Fibroblast of gingiva (primary cell): ENCODE measurements at regions not wholly inside any gene's neighbourhood (a gene's known extent, or its start where the extent isn't known, plus 50 kb on each side); places are given as distances from the start of the nearest gene placed in this dataset.

ENCODE experiments used
- DNase-seq: peaks from one replicate; pipeline ENCODE4 v3.0.0-alpha.2; 2011; ENCODE audit warnings: low read depth

GRCh38 chr14:82047777-82048470 is 514.3 kb upstream of the SEL1L start:
- DNase-seq: no peak

- no peak for DNase-seq
Measured at GRCh38 chr14:82052778-82053177, 519.1 kb upstream of the SEL1L start.

- DNase-seq: no peak
Measured at GRCh38 chr14:82055515-82056115, 522.0 kb upstream of the SEL1L start.

GRCh38 chr14:82060219-82060618 is 526.6 kb upstream of the SEL1L start:
- DNase-seq: no peak

- DNase-seq: no peak
Measured at GRCh38 chr14:82067221-82067875, 533.7 kb upstream of the SEL1L start.

GRCh38 chr14:82070040-82070439 is 536.4 kb upstream of the SEL1L start:
- no peak for DNase-seq

- no peak for DNase-seq
Measured at GRCh38 chr14:82070753-82071152, 537.1 kb upstream of the SEL1L start.

GRCh38 chr14:82073547-82073946 is 539.9 kb upstream of the SEL1L start:
- DNase-seq: no peak

GRCh38 chr14:82075566-82075965 is 541.9 kb upstream of the SEL1L start:
- no peak for DNase-seq

GRCh38 chr14:82079553-82079952 is 545.9 kb upstream of the SEL1L start:
- no peak for DNase-seq

- no peak for DNase-seq
Measured at GRCh38 chr14:82080370-82080769, 546.7 kb upstream of the SEL1L start.

- no peak for DNase-seq
Measured at GRCh38 chr14:82084813-82085212, 551.2 kb upstream of the SEL1L start.

GRCh38 chr14:82091097-82091496 is 557.4 kb upstream of the SEL1L start:
- no peak for DNase-seq

GRCh38 chr14:82094829-82095345 is 561.2 kb upstream of the SEL1L start:
- DNase-seq: no peak

GRCh38 chr14:82104013-82104412 is 570.4 kb upstream of the SEL1L start:
- DNase-seq: no peak

GRCh38 chr14:82112210-82112839 is 578.7 kb upstream of the SEL1L start:
- no peak for DNase-seq

GRCh38 chr14:82113007-82113406 is 579.4 kb upstream of the SEL1L start:
- DNase-seq: no peak

GRCh38 chr14:82113710-82114109 is 580.1 kb upstream of the SEL1L start:
- DNase-seq: no peak

- DNase-seq: no peak
Measured at GRCh38 chr14:82116721-82117120, 583.1 kb upstream of the SEL1L start.

GRCh38 chr14:82122655-82123054 is 589.0 kb upstream of the SEL1L start:
- DNase-seq: no peak

- no peak for DNase-seq
Measured at GRCh38 chr14:82124511-82124910, 590.9 kb upstream of the SEL1L start.

GRCh38 chr14:82126006-82126405 is 592.4 kb upstream of the SEL1L start:
- no peak for DNase-seq

GRCh38 chr14:82134411-82134810 is 600.8 kb upstream of the SEL1L start:
- DNase-seq: no peak
